Stimulated activated CD8-positive, alpha-beta memory T cell treated with anti-CD3 and anti-CD28 coated beads, Interleukin-4, amount 100 ng/mL, for 24 hours (primary cell): ENCODE measurements at regions not wholly inside any gene's neighbourhood (a gene's known extent, or its start where the extent isn't known, plus 50 kb on each side); places are given as distances from the start of the nearest gene placed in this dataset.
"Not testable (repeated sequence)": the region's sequence is repeated elsewhere in the genome, so short reads cannot be mapped to it uniquely, and the experiment has no call there.

Experiments used
- DNase-seq: peaks from one replicate; pipeline ENCODE4 v3.0.0-alpha.2; 2020; ENCODE audit warnings: low read depth

DNA sequence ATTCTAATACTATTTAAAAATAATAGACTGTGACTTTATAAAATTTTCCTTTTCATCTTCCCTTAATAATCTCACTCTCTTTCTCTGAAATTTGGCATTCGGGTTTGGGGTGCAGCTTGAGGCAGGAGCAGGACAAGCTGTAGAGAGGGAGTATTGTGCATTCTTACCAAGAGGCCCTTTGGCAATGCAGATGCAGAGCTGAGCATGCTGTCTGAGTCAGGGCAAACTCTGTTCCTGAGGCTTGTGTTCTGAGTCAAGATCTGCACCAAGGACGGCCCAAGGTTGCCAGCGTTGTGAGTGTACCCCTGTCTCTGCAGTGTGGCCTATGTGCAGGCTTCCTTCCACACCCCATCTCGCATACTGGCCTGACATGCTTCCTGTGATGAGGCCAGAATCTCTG, 343.8 kb upstream of the FRG2C start:
- DNase-seq: no peak

- DNase-seq: no peak
These were observed 343.1 kb upstream of the FRG2C start for GRCh38 chr3:75321060-75321459.

DNA sequence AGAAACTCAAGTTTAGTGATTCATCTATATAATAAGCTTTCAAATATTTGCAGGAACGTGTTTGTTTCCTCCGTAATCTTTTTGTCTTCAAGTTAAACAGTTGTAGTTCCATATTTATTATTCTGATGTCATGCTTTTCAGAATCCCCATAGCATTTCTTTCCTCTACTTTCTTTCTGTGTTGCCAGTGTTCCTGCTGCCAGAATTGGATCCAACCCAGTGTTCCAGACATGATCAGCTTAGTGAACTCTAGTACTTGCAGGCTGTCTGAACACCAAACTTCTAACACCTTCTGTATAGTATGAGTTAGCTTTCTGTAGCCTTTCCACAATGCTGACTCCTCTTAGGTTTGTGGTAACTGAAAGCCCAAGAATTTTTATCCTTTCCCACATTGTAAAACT, 340.2 kb upstream of the FRG2C start:
- DNase-seq: not testable (repeated sequence)

DNA sequence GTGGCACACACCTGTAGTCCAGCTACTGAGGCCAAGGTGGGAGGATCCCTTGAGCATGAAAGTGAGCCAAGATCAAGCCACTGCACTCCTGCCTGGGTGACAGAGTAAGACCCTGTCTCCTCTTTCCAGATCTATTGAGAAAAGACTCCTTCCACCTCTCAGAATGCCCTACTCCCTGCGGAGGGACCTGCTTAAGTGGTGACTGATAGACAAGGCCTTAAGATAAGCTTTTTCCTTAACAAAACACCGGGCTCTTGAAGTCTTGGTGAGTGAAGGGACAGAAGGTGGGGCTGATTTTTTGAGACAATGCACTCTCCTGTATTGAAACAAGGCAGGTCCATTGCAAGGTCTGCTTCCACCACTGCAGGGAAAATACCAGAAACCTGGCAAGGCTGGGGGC, 338.4 kb upstream of the FRG2C start:
- no peak for DNase-seq

GRCh38 chr3:75327453-75327852, 336.7 kb upstream of the FRG2C start:
- no peak for DNase-seq

DNA sequence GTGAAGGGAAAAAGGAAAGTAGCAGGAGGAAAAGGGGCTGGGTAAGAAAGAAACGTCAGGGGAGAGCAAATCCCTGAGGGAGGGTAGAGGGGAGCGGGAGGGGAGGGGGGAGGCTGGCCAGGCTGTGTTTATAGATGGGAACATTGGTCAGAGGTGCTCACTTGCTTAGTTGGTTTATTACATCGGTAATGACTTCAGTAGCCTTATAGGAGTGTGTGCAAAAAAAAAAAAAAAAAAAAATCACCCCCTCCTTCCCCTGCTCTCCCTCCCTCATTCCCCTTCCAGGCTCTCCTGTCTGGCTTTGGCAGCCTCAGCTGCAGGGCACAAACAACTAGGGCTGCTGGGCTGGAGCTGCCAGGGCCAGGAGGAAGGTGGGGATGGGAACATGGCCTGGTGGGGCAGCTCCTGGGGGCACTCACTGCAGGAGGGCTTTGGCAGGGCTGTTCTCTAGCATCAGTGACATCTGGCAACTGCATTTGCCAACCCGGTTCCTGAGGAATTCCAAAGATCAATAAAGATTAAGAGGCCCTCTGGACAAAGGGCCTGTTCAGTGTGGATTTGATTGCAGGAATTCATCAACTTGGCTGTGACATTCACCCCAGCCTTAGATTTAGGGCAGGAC, 334.5 kb upstream of the FRG2C start:
- DNase-seq: no peak

DNA sequence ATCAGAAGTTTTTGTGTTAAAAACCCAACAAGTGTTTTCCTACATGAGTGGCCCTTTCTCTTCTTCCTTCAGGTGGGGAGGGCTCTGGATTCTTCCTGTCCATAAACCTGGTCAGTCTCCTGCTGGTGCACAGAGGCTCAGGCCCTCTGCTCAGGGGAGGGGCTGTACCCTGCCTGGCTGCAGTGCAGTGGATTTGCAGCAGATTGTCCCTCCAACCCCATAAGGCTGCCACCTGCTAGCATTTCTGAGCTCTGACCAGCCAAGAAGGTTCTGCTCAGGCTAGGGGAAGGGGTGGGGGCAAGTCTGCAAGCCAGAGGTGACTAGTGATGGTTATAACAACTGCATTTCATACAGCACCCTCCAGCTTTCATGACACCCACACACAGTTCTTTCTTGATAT, 333.7 kb upstream of the FRG2C start:
- DNase-seq: not testable (repeated sequence)

DNA sequence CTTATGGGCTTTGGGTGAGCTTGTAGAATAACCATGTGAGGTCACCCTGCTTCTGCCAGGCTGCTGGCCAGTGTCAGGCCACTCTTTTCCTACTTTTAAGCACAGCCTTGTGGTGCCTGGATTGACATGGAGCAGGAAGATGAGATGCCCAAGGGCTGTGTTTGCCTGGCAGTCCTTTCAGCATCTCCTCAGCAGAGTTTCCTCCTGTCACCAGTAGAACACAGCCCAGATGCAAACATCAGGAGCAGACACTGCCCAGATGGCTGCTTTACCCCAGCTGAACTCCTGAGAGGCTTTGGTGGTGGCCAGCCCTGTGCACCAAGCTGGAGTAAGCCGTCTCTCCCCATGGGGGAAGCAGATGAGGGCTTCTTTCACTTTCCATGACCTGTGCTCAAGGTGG, 332.0 kb upstream of the FRG2C start:
- DNase-seq: not testable (repeated sequence)

- DNase-seq: no peak
These were observed 331.3 kb upstream of the FRG2C start for GRCh38 chr3:75332794-75333193.

DNA sequence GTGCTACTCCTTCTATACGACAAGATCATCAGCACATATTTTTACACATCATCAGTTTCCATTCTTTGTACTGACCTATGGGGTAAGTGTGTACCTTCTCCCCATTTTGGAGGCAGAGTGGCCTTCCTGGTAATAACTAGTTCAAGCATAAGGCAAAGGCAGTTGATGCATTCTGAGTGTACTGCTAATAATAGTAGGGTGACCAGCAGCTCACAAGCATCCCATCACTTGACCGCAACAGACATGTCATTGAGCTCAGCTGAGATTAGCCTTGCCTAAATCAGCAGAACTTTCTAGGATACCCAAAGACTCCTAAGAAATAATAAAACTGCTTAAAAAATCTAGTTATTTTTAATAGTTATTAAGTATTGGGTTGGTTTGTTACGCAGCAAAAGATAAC, 329.8 kb upstream of the FRG2C start:
- no peak for DNase-seq

DNA sequence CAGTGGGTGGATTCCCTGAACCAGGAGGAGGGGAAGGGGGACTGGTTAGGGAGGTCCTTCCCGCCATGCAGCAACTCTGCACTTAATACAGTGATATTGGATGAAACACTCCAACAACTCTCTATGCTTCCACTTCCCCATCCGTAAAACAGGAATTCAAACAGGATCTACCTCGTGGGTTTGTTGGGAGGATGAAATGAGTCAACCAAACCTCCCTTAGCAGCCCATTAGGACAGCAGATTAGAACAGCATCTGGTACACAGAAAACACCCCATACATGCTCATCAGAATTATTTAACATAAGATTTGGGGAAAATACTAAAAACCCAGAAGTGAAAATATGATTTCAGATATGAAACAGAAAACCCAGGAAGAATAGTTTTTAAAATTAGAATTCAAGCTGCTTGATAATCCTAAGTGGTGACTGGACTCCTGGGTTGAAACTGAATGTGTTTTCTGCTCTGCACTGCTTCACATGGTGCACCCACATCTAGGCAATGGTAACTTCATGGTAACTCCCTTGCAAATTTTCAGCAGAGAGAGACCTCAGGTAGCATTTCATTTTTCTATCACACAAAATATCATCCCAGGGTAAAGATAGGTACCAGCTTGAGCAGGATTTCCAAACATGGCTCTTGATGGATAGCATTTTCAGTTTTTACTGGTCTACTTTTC, 326.8 kb upstream of the FRG2C start:
- no peak for DNase-seq

DNA sequence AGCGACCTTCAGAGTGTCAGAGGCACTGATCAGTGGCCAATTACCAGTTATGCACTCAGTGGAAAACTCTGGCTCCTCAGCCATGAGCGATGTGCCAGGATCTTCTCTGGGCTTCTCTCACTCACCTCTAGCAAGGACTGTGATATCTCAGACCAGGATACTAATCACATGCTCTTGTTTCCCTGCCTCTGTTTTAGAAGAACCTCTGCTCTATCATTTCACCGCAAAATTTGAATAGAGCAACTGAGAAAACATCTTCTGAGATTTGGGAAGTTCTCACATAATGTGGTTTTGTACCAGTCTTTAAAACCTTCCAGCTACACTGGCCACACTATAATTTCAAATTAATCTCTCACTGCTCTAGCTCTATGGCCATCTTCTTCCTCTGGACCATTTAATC, 325.8 kb upstream of the FRG2C start:
- DNase-seq: no peak

DNA sequence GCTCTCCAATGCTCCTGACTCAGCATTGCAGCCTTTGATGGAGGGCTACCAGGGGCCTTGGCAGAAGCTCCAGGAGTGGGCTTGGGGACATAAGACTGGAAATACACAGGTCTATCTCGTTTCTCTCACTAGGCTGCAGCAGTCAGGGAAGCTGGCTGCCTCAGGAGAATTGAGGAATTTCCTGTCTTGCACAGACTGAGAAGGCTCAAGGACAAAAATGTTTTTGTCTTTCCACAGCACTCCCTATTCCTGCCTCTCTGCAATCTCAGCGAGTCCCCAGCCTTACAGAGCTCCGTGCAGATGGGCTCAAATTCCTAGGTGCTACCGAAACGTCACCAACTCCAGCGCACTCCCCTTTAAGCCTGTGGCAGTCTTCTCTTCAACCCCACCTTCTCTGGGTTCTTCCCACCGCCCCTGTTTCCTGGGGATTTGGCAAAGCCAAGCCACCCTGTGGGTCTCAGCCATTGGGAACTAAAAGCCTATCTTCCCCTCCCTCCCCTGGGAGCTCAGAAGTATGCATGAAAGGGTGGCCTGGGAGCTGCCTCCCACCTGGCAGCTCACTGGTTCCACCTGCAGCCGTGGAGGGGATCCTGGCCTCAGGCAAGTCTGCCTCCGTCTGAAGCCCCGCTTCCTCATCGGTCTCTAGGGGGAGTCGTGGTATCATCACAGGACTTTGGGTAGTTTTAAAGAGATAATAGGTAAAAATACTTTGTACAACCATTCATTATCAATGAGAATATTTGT, 322.6 kb upstream of the FRG2C start:
- no peak for DNase-seq

DNA sequence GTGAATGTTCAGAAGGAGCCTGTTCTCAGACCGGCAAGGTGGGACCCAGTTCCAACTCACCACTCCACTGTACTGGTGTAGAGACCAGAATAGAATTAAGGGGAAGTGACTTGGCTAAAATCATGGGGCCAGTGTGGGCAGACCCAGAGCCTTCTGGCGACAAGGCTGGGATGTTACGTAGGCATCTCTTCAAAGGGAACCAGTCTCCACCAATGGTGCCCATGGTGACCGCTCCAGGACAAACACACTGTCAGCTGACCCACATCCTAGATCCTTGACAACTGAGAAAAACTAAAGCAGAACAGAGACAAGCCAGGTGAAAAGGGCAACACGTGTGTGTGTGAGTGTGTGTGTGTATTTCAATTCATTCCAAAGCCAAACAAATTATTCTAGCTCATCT, 321.7 kb upstream of the FRG2C start:
- DNase-seq: no peak

DNA sequence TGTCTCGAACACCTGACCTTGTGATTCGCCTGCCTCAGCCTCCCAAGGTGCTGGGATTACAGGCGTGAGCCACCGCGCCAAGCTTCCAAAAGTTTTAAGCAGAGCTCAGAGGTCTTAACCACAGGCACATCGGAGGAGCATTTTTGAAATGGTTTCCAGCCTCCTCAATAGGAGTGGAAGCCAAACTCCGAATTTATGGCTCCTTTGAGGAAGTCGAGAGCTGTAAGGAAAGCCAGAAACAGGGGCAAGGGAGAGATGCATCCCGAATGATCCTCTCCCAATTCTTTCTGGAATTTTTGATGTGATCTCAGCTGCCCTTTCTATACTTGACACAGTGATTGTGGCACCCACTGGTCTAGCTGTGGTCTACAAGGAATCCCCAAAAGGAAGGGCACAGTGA, 313.6 kb upstream of the FRG2C start:
- DNase-seq: not testable (repeated sequence)

DNA sequence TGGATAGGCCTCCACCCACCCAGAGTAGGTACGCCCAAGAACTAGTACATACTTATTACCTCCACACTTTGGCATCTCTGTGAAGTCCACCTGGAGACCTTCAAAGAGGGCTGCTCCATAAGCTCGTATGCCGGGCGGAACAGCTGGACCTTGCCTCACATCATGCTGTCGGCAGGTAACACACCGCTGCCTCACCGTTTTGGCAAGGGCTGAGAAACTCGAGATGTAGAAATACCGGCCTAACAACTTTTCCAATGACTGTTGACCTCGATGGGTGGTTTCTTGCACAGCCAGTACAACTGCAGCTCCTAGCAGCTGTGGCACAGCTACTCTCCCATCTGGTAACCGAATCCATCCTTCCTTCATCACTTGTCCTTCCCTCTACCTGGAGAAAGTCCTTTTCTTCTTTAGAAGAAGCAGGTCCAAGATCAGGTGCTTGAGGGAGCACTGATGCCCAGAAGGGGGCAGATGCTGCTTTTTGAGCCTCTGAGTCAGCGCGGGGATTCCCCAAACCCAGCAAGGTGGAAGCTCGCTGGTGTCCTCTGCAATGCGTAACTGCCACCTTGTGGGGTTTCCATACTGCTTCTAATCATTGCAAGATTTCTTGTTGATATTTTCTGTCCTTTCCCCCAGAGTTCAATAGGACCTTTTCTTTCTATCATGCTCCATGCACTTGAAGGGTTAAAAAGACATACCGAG, 301.9 kb upstream of the FRG2C start:
- DNase-seq: peak; percentile 27

GRCh38 chr3:75372964-75373363, 291.2 kb upstream of the FRG2C start:
- DNase-seq: not testable (repeated sequence)

- not testable (repeated sequence) for DNase-seq
These were observed 284.3 kb upstream of the FRG2C start for GRCh38 chr3:75379840-75380239.

DNA sequence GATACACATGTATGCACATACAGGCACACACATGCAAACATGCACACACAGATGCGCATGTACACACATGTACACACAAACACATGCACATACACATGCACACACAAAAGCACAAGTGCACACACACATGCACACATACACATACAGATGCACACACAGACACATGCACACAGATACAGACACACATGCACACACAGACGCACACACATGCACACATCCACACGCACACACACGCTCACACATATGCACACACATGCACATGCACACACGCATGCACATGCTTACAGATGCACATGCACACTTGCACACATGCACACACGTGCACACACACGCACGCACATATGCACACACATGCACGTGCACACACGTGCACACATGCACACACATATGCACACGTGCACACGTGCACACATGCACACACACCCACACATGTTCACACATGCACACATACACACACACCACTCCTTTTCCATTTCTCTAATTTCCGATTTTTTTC, 283.8 kb upstream of the FRG2C start:
- no peak for DNase-seq

GRCh38 chr3:75384016-75384415, 280.1 kb upstream of the FRG2C start:
- DNase-seq: not testable (repeated sequence)

DNA sequence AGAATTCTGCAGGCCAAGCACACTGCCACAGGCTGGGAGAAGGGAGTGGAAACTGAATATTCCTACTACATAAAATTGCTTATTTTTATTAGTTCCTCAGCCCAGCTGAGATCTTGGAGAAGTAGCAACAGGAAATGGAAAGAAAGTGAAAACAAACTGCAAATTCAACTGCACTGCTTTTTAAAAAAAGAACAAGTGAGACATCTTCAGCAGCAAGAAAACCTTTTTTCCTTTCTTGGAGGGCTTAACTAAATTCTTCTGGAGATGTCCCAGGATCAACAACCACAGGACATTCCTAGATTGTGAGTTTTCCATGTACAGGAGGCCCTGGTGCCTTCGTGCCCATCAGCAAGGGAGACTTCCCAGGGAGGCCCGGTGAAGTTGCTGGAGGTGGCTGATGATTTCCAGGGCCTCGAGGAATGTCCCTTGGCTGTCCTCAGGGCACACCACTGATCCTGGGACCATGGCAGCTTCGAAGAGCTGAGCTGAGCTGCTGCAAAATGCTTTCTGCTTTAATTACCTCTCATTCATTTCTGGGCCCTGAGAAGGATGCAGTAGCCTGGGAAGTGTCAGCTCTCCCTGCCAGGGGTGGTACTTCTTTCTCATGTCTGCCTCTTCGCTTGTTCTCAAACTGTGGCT, 275.5 kb upstream of the FRG2C start:
- DNase-seq: not testable (repeated sequence)

DNA sequence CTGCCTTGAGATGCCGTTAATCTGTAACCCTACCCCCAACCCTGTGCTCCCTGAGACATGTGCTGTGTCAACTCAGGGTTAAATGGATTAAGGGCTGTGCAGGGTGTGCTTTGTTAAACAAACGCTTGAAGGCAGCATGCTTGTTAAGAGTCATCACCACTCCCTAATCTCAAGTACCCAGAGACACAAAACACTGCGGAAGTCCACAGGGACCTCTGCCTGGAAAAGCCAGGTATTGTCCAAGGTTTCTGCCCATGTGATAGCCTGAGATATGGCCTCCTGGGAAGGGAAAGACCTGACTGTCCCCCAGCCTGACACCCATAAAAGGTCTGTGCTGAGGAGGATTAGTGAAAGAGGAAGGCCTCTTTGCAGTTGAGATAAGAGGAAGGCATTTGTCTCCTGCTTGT, 270.8 kb upstream of the FRG2C start:
- DNase-seq: not testable (repeated sequence)
